RPMI8226 (cell line): ENCODE measurements at regions not wholly inside any gene's neighbourhood (a gene's known extent, or its start where the extent isn't known, plus 50 kb on each side); places are given as distances from the start of the nearest gene placed in this dataset.
"Not testable (repeated sequence)": the region's sequence is repeated elsewhere in the genome, so short reads cannot be mapped to it uniquely, and the experiment has no call there.

Experiments used
- DNase-seq: peaks from one replicate; pipeline ENCODE4 v3.0.0-alpha.2; 2015

- no peak for DNase-seq
Observed at GRCh38 chr3:144772372-144772771, 800.7 kb downstream of the DIPK2A start.

DNA sequence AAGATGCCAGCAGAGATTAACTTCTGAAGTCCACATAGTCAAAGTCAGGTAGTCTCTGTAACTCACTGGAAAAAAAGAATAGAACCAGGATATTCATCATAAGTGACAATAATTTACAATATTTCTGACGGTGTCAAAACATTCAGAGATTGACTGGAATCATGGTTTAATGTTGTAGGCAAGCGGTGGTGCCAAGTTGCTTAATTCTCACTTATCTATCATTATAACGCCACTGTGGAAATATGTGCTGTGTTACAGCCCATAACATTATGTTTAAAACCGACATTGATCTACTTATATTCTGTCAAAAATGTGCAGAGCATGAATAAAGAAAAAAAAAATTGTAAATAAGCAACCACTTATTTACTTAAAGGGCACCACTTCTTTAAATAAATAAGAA lies 801.7 kb downstream of the DIPK2A start:
- no peak for DNase-seq

GRCh38 chr3:144774897-144775296 lies 803.3 kb downstream of the DIPK2A start:
- peak; percentile 11 for DNase-seq

DNA sequence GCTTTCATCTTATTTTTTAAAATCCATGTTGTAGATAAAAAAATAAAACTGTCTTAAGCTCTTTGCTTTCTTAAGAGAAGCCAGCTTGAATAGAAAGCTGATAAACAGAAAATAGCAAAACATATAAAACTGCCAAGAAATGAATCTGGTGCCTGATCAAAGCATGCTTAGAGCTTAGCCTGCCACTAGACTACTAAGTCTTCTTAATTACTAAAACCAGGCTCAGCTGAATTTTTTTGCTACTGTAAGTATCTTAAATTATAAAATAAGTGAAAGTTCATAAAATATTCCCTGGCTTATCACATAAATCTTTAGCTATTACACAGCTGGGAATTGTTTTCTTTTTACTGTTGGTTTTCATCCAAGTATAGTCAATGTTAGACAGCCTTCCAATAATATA lies 803.9 kb downstream of the DIPK2A start:
- DNase-seq = no peak

- no peak for DNase-seq
Observed at GRCh38 chr3:144777906-144778305, 806.3 kb downstream of the DIPK2A start.

DNA sequence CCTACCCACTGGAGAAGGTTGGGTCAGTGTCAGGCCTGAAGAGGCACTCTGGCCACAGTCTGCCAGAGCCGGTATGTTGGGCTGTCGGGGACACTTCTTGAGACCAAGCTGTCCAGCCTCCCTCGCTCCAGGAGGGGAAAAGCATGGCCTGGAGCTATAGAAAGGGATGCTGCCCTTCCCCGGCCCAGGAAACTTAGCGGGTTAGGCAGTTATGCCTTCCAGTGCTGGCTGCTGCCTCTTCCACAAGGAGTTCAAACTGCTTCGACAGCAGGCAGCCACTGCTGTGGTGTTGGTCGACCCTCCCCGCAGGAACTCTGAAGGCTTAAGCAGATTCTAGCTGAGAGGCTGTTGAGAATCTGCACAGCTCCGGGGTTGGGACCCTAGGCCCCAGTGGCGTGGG lies 819.4 kb downstream of the DIPK2A start:
- no peak for DNase-seq

- DNase-seq = no peak
Observed at GRCh38 chr3:144801890-144802289, 830.3 kb downstream of the DIPK2A start.

- no peak for DNase-seq
Observed at GRCh38 chr3:144809380-144809779, 837.8 kb downstream of the DIPK2A start.

GRCh38 chr3:144810160-144810559 lies 838.5 kb downstream of the DIPK2A start:
- DNase-seq = no peak

GRCh38 chr3:144815655-144816054 lies 844.0 kb downstream of the DIPK2A start:
- DNase-seq = no peak

GRCh38 chr3:144816323-144816722 lies 844.7 kb downstream of the DIPK2A start:
- DNase-seq = no peak

GRCh38 chr3:144818973-144819372 lies 847.4 kb downstream of the DIPK2A start:
- no peak for DNase-seq

DNA sequence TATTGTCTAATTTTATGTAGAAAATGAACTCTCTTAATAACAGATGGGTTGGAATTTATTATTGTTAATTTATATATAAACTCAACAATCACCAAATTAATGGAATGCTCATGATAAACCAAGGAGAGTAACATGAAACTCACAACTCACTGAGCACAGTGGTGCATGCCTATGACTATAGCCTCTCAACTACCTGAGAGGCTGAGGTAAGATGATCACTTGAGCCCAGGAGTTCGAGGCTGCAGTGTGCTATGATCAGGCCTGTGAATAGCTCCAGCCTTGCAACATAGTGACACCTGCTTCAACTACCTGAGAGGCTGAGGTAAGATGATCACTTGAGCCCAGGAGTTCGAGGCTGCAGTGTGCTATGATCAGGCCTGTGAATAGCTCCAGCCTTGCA lies 848.6 kb downstream of the DIPK2A start:
- DNase-seq = not testable (repeated sequence)

DNA sequence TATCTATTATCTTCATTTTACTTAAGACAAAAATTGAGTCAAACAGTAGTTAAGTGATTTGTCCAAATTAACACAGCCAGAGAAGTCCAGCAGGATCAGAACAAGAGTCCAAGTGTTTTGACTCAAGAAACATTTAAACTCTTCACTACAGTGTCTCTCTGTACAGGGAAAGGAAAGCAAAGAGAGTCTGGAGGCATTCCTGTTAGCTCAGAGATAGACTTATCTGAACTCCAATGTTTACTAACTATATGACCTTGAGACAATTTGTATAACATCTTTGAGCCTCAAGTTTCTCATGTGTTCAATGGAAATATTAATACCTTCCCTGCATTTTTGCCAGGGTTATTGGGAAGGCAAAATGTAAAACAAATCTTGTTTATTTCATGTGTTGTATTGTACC lies 849.1 kb downstream of the DIPK2A start:
- DNase-seq = no peak

- DNase-seq = no peak
Observed at GRCh38 chr3:144821583-144821982, 850.0 kb downstream of the DIPK2A start.

GRCh38 chr3:144822671-144823070 lies 851.0 kb downstream of the DIPK2A start:
- DNase-seq = no peak

DNA sequence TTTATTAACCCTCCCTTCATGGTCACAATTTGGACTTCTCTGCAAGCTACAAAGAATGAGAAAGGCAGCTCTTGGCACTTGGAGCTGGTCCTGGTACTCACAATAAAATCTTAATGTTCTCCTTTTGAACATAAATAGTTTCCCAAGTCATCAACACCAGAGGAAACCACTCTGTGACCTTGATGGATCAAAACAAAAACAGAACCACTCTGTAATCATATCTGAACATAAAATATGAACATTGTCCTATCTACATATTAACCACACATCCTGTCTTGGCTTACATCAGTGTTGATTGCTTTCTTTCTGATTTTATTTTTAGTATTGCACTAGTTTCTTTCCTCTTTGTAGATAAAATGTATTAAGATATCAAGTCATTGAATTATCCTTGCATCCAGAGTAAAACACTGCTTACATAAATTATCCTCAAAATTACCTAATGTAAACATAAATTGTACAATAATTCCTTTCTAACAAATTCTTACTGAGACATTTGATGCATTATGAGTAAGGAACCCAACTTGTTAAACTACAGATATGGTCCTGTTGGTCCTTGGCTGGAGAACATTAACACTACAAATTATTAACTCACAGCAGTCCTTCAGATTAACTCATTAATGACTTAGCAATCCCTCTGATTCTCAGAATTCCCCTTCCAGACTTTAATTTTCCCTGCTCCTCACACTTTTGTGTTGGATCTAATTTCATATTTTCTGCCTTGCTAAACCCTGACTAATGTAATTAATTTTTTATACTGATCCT lies 860.5 kb downstream of the DIPK2A start:
- no peak for DNase-seq

- DNase-seq = no peak
Observed at GRCh38 chr3:144839991-144840390, 868.4 kb downstream of the DIPK2A start.

- no peak for DNase-seq
Observed at GRCh38 chr3:144840866-144841265, 869.2 kb downstream of the DIPK2A start.

- peak; percentile 20 for DNase-seq
Observed at GRCh38 chr3:144843099-144843498, 871.5 kb downstream of the DIPK2A start.

DNA sequence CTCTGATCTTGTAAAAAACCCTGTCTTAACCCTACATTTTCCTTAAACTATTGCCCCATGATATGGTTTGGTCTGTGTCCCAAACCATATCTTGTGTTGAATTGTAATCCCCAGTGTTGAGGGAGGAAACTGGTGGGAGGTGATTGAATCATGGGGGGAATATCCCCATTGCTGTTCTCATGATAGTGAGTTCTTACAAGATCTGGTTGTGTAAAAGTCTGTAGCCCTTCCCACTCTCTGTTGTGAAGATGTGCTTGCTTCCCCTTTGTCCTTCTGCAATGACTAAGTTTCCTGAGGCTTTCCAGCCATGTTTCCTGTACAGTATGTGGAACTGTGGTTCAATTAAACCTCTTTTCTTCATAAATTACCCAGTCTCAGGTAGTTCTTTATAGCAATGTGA lies 881.4 kb downstream of the DIPK2A start:
- DNase-seq = no peak

- DNase-seq = peak; percentile 6
Observed at GRCh38 chr3:144854020-144854419, 882.4 kb downstream of the DIPK2A start.

GRCh38 chr3:144859161-144859560 lies 887.5 kb downstream of the DIPK2A start:
- DNase-seq = no peak

GRCh38 chr3:144864646-144865045 lies 893.0 kb downstream of the DIPK2A start:
- no peak for DNase-seq

GRCh38 chr3:144865948-144866347 lies 894.3 kb downstream of the DIPK2A start:
- DNase-seq = no peak
